Bronchial epithelial cell (primary cell): ENCODE measurements at regions not wholly inside any gene's neighbourhood (a gene's known extent, or its start where the extent isn't known, plus 50 kb on each side); places are given as distances from the start of the nearest gene placed in this dataset.
"Not testable (repeated sequence)": the region's sequence is repeated elsewhere in the genome, so short reads cannot be mapped to it uniquely, and the experiment has no call there.

ENCODE experiments used
- DNase-seq: peaks from one replicate; pipeline ENCODE4 v3.0.0-alpha.2; 2010; ENCODE audit warnings: low read depth
- FAIRE-seq: peaks from 2 replicates; lab custom pipeline; 2011; peaks lifted over from hg19 to GRCh38; lab: Jason Lieb, UNC
- H3K27me3 ChIP-seq: 2 replicates; pipeline ENCODE4 v1.5.1; 2011; ENCODE audit warnings: low read length; ENCODE audit not compliant: control insufficient read depth, insufficient read depth
- H3K36me3 ChIP-seq: 2 replicates; pipeline ENCODE4 v1.5.1; 2011; ENCODE audit warnings: low read length; ENCODE audit not compliant: control insufficient read depth, insufficient read depth
- H3K4me3 ChIP-seq: 2 replicates; pipeline ENCODE4 v1.5.1; 2011; ENCODE audit warnings: mild to moderate bottlenecking, low read depth, low read length, control low read depth
- TF ChIP-seq, protein P1 (sequence below): IDR thresholded peaks from 2 replicates; pipeline ENCODE4 v1.5.1; 2011; ENCODE audit warnings: mild to moderate bottlenecking, moderate library complexity, low read length, control low read depth, inconsistent platforms; ENCODE audit not compliant: insufficient read depth, severe bottlenecking

DNA sequence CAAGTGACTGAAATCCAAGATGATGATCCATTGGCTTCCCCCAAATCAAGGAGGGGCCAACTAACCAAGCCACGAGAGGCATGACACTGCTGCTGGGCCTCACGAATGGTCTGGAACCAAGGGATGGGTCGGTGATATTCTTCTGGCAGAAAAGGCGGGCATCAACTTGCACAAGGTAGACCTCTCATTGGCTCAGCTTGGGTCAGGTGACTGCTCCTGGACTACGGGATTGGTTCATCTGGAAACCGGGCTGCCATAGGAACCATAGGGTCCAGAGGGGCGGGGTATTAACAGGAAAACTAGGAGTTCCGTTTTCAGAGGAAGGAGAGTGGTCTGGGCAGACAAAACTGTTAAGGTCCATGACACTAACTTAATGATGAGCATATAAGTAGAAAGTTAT, 100.9 kb downstream of the TFAP2C start:
- Histone ChIP-seq H3K36me3 (no peaks in the 10 kb centered on the region), H3K4me3 (no peak overlapping the region), H3K27me3 (no peaks in the 10 kb centered on the region)
- DNase-seq (no peak), FAIRE-seq (no peak)
- TF ChIP-seq, protein P1, sequence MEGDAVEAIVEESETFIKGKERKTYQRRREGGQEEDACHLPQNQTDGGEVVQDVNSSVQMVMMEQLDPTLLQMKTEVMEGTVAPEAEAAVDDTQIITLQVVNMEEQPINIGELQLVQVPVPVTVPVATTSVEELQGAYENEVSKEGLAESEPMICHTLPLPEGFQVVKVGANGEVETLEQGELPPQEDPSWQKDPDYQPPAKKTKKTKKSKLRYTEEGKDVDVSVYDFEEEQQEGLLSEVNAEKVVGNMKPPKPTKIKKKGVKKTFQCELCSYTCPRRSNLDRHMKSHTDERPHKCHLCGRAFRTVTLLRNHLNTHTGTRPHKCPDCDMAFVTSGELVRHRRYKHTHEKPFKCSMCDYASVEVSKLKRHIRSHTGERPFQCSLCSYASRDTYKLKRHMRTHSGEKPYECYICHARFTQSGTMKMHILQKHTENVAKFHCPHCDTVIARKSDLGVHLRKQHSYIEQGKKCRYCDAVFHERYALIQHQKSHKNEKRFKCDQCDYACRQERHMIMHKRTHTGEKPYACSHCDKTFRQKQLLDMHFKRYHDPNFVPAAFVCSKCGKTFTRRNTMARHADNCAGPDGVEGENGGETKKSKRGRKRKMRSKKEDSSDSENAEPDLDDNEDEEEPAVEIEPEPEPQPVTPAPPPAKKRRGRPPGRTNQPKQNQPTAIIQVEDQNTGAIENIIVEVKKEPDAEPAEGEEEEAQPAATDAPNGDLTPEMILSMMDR = no peak

DNA sequence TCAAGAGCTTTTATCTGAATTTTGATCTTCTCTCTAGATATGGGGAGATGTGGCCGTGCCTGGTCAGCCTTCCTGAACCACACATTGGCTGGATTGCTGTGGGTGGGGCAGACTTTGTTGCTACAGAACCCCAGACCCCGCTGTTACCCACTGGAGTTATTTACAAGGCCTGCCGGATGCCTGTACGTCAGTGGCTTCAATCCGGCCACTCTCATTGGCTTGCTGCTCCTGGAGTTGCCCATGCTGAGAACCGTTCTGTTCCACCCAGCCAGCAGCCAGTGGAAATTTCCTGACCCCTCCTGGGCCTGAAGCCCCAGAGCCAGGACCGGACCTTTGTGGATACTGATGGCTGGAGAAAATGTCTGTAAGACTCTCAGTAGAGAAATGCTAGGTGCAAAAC, 101.9 kb downstream of the TFAP2C start:
- DNase-seq (no peak), FAIRE-seq (no peak)
- Histone ChIP-seq H3K27me3 (no peaks in the 10 kb centered on the region), H3K4me3 (no peak overlapping the region), H3K36me3 (no peaks in the 10 kb centered on the region)
- TF ChIP-seq, protein P1 = no peak

DNA sequence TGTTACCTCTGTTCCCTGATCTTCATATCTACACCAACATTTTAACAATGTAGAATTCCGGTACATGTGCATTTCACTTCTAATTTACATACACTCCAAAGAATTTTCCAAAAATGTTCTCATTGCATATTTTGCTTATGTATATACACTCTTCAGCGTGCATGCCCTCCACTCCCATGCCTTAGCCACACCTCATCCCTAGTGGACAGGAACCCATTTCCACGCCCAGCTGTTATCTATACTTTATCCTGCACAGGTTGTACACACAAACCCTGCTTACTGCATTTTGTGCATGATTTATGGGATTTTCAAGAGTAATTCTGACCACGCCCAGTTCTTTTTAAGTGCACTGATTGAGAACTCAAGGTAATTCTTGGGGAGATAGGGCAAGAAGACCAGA, 102.4 kb downstream of the TFAP2C start:
- TF ChIP-seq, protein P1 = no peak
- Histone ChIP-seq H3K27me3 (no peaks in the 10 kb centered on the region), H3K36me3 (no peaks in the 10 kb centered on the region), H3K4me3 (no peak overlapping the region)
- no peak for FAIRE-seq
- no peak for DNase-seq

DNA sequence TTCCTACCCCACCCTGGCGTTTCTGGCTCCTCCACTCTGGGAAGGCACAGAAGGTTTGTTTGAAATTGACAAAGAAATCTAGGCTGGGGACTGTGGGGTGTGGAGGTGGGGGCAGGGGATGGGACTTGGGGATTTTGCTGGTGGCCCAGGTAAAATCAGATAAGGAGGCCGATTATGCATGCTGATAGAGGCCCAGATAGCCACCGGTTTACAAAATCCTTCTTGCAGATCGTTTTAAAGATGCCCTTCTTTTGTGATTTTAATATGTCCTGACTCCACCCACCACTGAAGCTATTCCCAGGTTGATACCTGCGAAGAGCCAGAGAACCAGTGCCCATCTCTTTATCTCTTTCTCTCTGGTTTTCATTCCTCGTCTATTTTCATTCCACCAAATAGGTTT, 104.9 kb downstream of the TFAP2C start:
- Histone ChIP-seq H3K27me3 (no peaks in the 10 kb centered on the region), H3K4me3 (no peak overlapping the region), H3K36me3 (no peaks in the 10 kb centered on the region)
- FAIRE-seq (no peak), DNase-seq (no peak)
- TF ChIP-seq, protein P1 = no peak

DNA sequence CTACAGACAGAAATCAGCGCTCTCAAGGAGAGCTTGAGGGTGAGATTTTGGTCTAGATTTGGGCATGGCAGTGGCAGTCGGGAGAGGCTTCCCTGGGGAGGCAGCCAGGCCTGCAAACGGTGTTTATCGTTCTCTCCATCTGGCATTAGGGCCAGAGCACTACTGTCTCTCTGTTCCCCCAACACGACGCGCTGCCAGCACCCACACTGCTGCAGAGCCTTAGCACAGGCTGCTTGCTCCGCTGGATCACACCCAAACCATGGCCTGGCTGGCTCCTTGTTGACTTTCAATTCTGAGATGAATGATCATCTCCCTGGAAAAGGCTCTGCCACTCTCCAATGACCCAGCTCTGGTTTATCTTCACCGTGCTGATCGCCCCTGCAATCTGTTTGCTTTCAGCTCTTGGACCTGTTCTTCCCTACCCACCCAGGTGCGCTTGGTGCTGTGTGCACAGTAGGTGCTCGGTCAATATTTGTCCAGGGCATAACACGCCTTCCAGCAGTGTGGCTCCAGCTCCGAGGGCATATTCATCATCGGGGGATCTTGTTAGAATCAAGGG, 106.1 kb downstream of the TFAP2C start:
- TF ChIP-seq, protein P1 = no peak
- FAIRE-seq = no peak

DNA sequence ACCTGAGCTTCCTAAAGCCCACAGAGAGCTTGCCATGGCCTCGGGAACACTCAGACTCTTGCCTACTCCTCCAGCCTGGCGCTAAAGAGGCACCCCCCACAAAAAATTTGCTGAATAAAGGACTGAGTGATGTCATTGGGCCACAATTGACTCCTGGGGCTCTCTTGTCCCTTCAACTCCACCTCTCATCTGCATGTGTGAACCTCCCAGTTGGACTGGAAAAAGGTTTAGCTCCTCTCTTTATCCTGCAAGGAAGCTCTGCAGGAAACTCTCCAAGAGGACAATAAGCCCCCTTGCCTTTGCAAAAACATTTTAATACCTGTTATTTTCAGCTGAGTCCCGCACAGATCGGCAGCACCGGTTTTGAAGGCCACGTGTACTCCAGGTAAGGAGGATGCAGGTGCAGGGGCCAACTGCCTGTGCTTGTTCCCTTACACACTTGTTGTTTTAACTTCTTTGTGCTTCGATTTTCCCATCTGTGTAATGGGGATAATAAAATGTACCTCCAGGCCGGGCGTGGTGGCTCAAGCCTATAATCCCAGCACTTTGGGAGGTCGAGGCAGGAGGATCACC, 107.3 kb downstream of the TFAP2C start:
- no peak for FAIRE-seq
- no peaks in the 10 kb centered on the region for H3K27me3 ChIP-seq
- TF ChIP-seq, protein P1 = no peak

More for the DNA sequence above, 106.1 kb downstream of the TFAP2C start:
- Histone ChIP-seq H3K27me3 (no peaks in the 10 kb centered on the region), H3K4me3 (no peak overlapping the region), H3K36me3 (no peaks in the 10 kb centered on the region)
- DNase-seq = no peak

DNA sequence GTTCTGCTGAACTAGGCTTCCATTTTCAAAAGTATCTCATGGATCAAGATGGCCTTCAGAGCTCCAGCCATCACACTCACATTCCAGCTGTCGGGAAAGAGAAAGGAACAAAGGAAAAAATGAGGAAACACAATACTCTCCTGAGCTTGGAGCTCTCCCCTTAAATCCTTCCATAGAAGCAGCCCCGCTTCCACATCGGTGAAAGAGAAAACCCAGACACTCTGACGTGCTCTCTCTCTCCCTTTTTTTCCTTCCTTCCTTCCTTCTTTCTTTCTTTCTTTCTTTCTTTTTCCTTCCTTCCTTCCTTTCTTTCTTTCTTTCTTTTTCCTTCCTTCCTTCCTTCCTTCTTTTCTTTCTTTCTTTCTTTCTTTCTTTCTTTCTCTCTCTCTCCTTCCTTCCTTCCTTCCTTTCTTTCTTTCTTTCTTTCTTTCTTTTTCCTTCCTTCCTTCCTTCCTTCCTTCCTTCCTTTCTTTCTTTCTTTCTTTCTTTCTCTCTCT, 115.3 kb downstream of the TFAP2C start:
- H3K4me3 ChIP-seq, FAIRE-seq, H3K27me3 ChIP-seq, H3K36me3 ChIP-seq, DNase-seq: not testable (repeated sequence)

More for the DNA sequence above, 107.3 kb downstream of the TFAP2C start:
- no peaks in the 10 kb centered on the region for H3K36me3 ChIP-seq
- no peak for DNase-seq
- H3K4me3 ChIP-seq = no peak overlapping the region
